Keratinocyte (primary cell): ENCODE measurements at regions not wholly inside any gene's neighbourhood (a gene's known extent, or its start where the extent isn't known, plus 50 kb on each side); places are given as distances from the start of the nearest gene placed in this dataset.

Source experiments
- DNase-seq: peaks from one replicate; pipeline ENCODE4 v3.0.0-alpha.2; 2011; ENCODE audit warnings: low read depth, missing footprints, low spot score
- FAIRE-seq: peaks from 2 replicates; lab custom pipeline; 2011; peaks lifted over from hg19 to GRCh38; lab: Jason Lieb, UNC
- H2AFZ ChIP-seq: 2 replicates; pipeline ENCODE4 v1.6.0; 2012; ENCODE audit warnings: low read length, control low read depth, inconsistent platforms; ENCODE audit not compliant: control insufficient read depth
- H3K27ac ChIP-seq: 2 replicates; pipeline ENCODE4 v1.5.1; 2011; ENCODE audit warnings: low read length; ENCODE audit not compliant: control insufficient read depth, insufficient read depth
- H3K27me3 ChIP-seq: 3 replicates; pipeline ENCODE4 v1.6.0; 2011; ENCODE audit warnings: low read length; ENCODE audit not compliant: control insufficient read depth, insufficient read depth; ENCODE audit errors: extremely low read depth
- H3K36me3 ChIP-seq, 2 experiments: 2 replicates in 1 of 2; 3 replicates in 1 of 2; pipeline ENCODE4 v1.5.1; 2011; ENCODE audit warnings: low read length in 2 of 2, mild to moderate bottlenecking in 1 of 2; ENCODE audit not compliant: control insufficient read depth in 2 of 2, insufficient read depth in 2 of 2; ENCODE audit errors: extremely low read depth in 1 of 2
- H3K4me1 ChIP-seq: 3 replicates; pipeline ENCODE4 v1.5.1; 2011; ENCODE audit warnings: low read length; ENCODE audit not compliant: control insufficient read depth, insufficient read depth; ENCODE audit errors: extremely low read depth
- H3K4me2 ChIP-seq: 3 replicates; pipeline ENCODE4 v1.6.0; 2011; ENCODE audit warnings: low read depth, low read length; ENCODE audit not compliant: control insufficient read depth, insufficient read depth; ENCODE audit errors: extremely low read depth
- H3K4me3 ChIP-seq, 3 experiments: fragments of 200-600 bp in 1 of 3; sonication (generic) in 1 of 3; 2 replicates in 2 of 3; 3 replicates in 1 of 3; pipeline ENCODE4 v1.5.1; 2011 to 2016; ENCODE audit warnings: low read length in 3 of 3, mild to moderate bottlenecking in 3 of 3, control low read depth in 2 of 3, inconsistent platforms in 1 of 3, low read depth in 1 of 3, mixed read lengths in 1 of 3, mixed run types in 1 of 3, moderate library complexity in 1 of 3; ENCODE audit not compliant: control insufficient read depth in 2 of 3, insufficient read depth in 2 of 3; ENCODE audit errors: extremely low read depth in 1 of 3
- H3K79me2 ChIP-seq: 2 replicates; pipeline ENCODE4 v1.6.0; 2012; ENCODE audit warnings: low read length; ENCODE audit not compliant: control insufficient read depth, insufficient read depth
- H3K9ac ChIP-seq: 3 replicates; pipeline ENCODE4 v1.6.0; 2011; ENCODE audit warnings: low read length; ENCODE audit not compliant: control insufficient read depth, insufficient read depth; ENCODE audit errors: extremely low read depth
- H3K9me1 ChIP-seq: 3 replicates; pipeline ENCODE4 v1.6.0; 2011; ENCODE audit warnings: low read length; ENCODE audit not compliant: control insufficient read depth, insufficient read depth; ENCODE audit errors: extremely low read depth
- H3K9me3 ChIP-seq: 2 replicates; pipeline ENCODE4 v1.5.1; 2012; ENCODE audit warnings: low read depth, low read length; ENCODE audit not compliant: control insufficient read depth
- H4K20me1 ChIP-seq: 3 replicates; pipeline ENCODE4 v1.6.0; 2011; ENCODE audit warnings: low read length; ENCODE audit not compliant: control insufficient read depth, insufficient read depth; ENCODE audit errors: extremely low read depth
- CTCF ChIP-seq, 3 experiments: IDR thresholded peaks in 1 of 3; conservative IDR thresholded peaks in 1 of 3; optimal IDR thresholded peaks in 1 of 3; 2 replicates in 2 of 3; 3 replicates in 1 of 3; pipeline versions ENCODE3 to v1.5.1; 2011; ENCODE audit warnings: low read length in 3 of 3, mild to moderate bottlenecking in 3 of 3, moderate library complexity in 2 of 3, control low read depth in 1 of 3, inconsistent platforms in 1 of 3; ENCODE audit not compliant: insufficient read depth in 2 of 3; ENCODE audit errors: extremely low read depth in 1 of 3
- EZH2 ChIP-seq: IDR thresholded peaks from one replicate; pipeline ENCODE4 v1.6.1; 2012; ENCODE audit warnings: inconsistent platforms, mild to moderate bottlenecking, low read length, moderate library complexity
- dilution Hi-C: fragments of 300-500 bp; cut with MboI; formaldehyde crosslinking; loops from one replicate; pipeline ENCODE4 v1.7.0; 2020; ENCODE audit warnings: low sequenced_read_pairs; ENCODE audit not compliant: extremely low pct_ligation_motif_present

DNA sequence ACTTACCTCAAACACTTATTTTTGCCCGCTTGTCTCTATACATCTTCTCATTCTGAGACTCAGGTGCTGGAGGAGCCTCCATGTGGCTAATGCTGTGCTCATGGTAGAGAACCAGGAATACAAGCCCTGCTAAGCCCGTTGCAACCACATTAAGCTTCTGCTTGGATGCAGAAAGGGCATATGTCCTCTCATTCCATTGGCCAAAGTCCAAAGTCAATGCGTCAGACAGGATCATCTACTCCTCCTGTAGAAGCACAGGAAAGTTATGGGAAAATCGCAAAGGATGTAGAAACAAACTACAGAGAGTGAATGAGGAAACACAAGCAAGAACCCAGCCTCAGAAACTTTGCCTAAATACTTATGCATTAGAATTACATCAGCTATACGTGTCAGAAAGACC lies 124.5 kb upstream of the AGA start:
- no peak overlapping the region for H2AFZ ChIP-seq
- H3K36me3 ChIP-seq, result no peaks in the 10 kb centered on the region
- H3K4me3 ChIP-seq, result no peak overlapping the region
- H4K20me1 ChIP-seq, result no peaks in the 10 kb centered on the region
- TF ChIP-seq CTCF (optimal IDR thresholded peaks at IDR 0.05 in 1 of 3, IDR thresholded peaks at IDR 0.05 in 1 of 3, conservative IDR thresholded peaks at IDR 0.05 in 1 of 3; ENCODE audit: extremely low read depth in 1 of 3, insufficient read depth in 2 of 3, low read length in 3 of 3) (no peak), EZH2 (no peak)
- H3K27me3 ChIP-seq, result no peaks in the 10 kb centered on the region
- dilution Hi-C loops, result no loop called here
- no peaks in the 10 kb centered on the region for H3K4me1 ChIP-seq
- DNase-seq (no peak), FAIRE-seq (no peak)
- H3K79me2 ChIP-seq, result no peaks in the 10 kb centered on the region
- H3K4me2 ChIP-seq, result no peak overlapping the region
- no peak overlapping the region for H3K9ac ChIP-seq
- H3K9me3 ChIP-seq, result no peaks in the 10 kb centered on the region
- no peaks in the 10 kb centered on the region for H3K9me1 ChIP-seq
- H3K27ac ChIP-seq, result no peak overlapping the region

DNA sequence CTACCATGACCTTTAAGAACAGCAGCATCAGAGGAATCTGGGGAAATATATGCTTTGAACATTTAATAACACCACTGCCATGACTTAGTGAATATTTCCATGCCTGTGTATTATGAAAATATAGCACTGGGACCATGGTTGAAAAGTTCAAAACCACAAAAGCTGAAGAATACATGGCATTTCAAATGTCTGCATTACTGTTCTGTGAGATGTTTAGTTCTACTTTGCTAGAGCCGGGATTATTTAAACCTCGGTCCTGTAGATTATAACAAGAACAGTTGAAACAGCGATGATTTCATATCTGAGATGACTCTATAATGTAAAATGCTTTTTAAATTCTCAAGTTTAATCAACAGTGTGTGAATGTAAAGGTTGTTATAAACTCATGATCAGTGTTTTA lies 126.7 kb upstream of the AGA start:
- FAIRE-seq (no peak), DNase-seq (no peak)
- Histone ChIP-seq H3K4me3 (no peak overlapping the region), H3K9ac (no peak overlapping the region), H4K20me1 (no peaks in the 10 kb centered on the region), H3K4me1 (peaks cover 4% of the 10 kb centered on the region), H3K36me3 (no peaks in the 10 kb centered on the region), H3K4me2 (no peak overlapping the region), H3K9me3 (no peaks in the 10 kb centered on the region), H3K27me3 (no peaks in the 10 kb centered on the region), H3K79me2 (no peaks in the 10 kb centered on the region), H3K9me1 (no peaks in the 10 kb centered on the region), H3K27ac (no peak overlapping the region), H2AFZ (no peak overlapping the region)
- dilution Hi-C loops, result no loop called here
- TF ChIP-seq EZH2, result no peak
- no peak for TF ChIP-seq CTCF (optimal IDR thresholded peaks at IDR 0.05 in 1 of 3, IDR thresholded peaks at IDR 0.05 in 1 of 3, conservative IDR thresholded peaks at IDR 0.05 in 1 of 3; ENCODE audit: extremely low read depth in 1 of 3, insufficient read depth in 2 of 3, low read length in 3 of 3)
